Upper lobe of left lung (tissue), 4 donors: ENCODE measurements at regions not wholly inside any gene's neighbourhood (a gene's known extent, or its start where the extent isn't known, plus 50 kb on each side); places are given as distances from the start of the nearest gene placed in this dataset.

ENCODE experiments used
- POLR2A ChIP-seq, 4 donors: fragments of 450-650 bp; IDR thresholded peaks; one replicate each; pipeline ENCODE4 v1.5.1; 2016 to 2017; ENCODE audit warnings: antibody characterized with exemption in 4 of 4, mild to moderate bottlenecking in 2 of 4
- POLR2AphosphoS5 ChIP-seq, 2 donors: sonication (generic); formaldehyde crosslinking; IDR thresholded peaks; one replicate each; pipeline ENCODE4 v1.5.1; 2017; ENCODE audit warnings: antibody characterized with exemption in 2 of 2
- TF ChIP-seq, protein P1 (sequence below), 6 experiments: fragments of 450-650 bp in 4 of 6; fragments of 200-600 bp in 2 of 6; sonication (generic) in 2 of 6; IDR thresholded peaks; one replicate each; pipeline ENCODE4 v1.5.1; 2016 to 2019; ENCODE audit warnings: antibody characterized with exemption in 6 of 6

DNA sequence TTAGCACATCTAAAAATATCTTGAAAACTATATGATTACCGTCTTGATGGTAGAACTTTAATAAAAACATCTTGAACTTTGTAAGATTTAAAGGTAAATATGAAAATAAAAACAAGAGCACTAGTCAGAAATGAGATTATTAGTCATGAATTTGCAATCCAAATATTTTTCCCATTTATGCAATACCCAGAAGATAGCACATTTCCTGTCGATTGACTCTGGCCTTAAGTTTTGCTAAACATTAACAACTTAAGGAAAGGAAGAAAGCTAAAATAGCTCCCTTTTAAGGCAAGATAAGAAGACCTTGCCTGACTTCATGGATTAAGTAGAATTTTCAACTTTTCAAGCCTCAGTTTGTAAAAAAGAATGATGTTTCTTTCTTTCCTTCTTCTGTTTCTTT lies 1374.7 kb upstream of the RAG2 start:
- TF ChIP-seq, protein P1, sequence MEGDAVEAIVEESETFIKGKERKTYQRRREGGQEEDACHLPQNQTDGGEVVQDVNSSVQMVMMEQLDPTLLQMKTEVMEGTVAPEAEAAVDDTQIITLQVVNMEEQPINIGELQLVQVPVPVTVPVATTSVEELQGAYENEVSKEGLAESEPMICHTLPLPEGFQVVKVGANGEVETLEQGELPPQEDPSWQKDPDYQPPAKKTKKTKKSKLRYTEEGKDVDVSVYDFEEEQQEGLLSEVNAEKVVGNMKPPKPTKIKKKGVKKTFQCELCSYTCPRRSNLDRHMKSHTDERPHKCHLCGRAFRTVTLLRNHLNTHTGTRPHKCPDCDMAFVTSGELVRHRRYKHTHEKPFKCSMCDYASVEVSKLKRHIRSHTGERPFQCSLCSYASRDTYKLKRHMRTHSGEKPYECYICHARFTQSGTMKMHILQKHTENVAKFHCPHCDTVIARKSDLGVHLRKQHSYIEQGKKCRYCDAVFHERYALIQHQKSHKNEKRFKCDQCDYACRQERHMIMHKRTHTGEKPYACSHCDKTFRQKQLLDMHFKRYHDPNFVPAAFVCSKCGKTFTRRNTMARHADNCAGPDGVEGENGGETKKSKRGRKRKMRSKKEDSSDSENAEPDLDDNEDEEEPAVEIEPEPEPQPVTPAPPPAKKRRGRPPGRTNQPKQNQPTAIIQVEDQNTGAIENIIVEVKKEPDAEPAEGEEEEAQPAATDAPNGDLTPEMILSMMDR (IDR thresholded peaks at IDR 0.05) = no peak
- TF ChIP-seq POLR2A (IDR thresholded peaks at IDR 0.05) (no peak), POLR2AphosphoS5 (IDR thresholded peaks at IDR 0.05) (no peak)
